Effector CD8-positive, alpha-beta T cell (primary cell): ENCODE measurements at regions not wholly inside any gene's neighbourhood (a gene's known extent, or its start where the extent isn't known, plus 50 kb on each side); places are given as distances from the start of the nearest gene placed in this dataset.

Source experiments
- DNase-seq: peaks from one replicate; lab custom pipeline; 2025; lab: John Stamatoyannopoulos, UW

- DNase-seq = no peak
Measured at GRCh38 chr22:27340047-27340446, 461.5 kb downstream of the MN1 start.

GRCh38 chr22:27344546-27344945, 457.0 kb downstream of the MN1 start:
- no peak for DNase-seq

GRCh38 chr22:27345691-27346090, 455.9 kb downstream of the MN1 start:
- DNase-seq = no peak

GRCh38 chr22:27347951-27348350, 453.6 kb downstream of the MN1 start:
- no peak for DNase-seq

- no peak for DNase-seq
Measured at GRCh38 chr22:27348634-27349033, 452.9 kb downstream of the MN1 start.

GRCh38 chr22:27349456-27349855, 452.1 kb downstream of the MN1 start:
- no peak for DNase-seq

- DNase-seq = no peak
Measured at GRCh38 chr22:27350306-27350705, 451.2 kb downstream of the MN1 start.

- no peak for DNase-seq
Measured at GRCh38 chr22:27352426-27352825, 449.1 kb downstream of the MN1 start.

- no peak for DNase-seq
Measured at GRCh38 chr22:27358096-27358870, 443.3 kb downstream of the MN1 start.

GRCh38 chr22:27370269-27370668, 431.3 kb downstream of the MN1 start:
- DNase-seq = no peak

GRCh38 chr22:27370987-27371386, 430.6 kb downstream of the MN1 start:
- DNase-seq = no peak

GRCh38 chr22:27372364-27372763, 429.2 kb downstream of the MN1 start:
- no peak for DNase-seq

- no peak for DNase-seq
Measured at GRCh38 chr22:27372969-27373670, 428.4 kb downstream of the MN1 start.

GRCh38 chr22:27377501-27378295, 423.9 kb downstream of the MN1 start:
- no peak for DNase-seq

- no peak for DNase-seq
Measured at GRCh38 chr22:27378311-27378800, 423.2 kb downstream of the MN1 start.

GRCh38 chr22:27378995-27379394, 422.6 kb downstream of the MN1 start:
- DNase-seq = no peak

GRCh38 chr22:27380855-27381254, 420.7 kb downstream of the MN1 start:
- DNase-seq = no peak

GRCh38 chr22:27381552-27381951, 420.0 kb downstream of the MN1 start:
- no peak for DNase-seq

- no peak for DNase-seq
Measured at GRCh38 chr22:27381960-27382742, 419.4 kb downstream of the MN1 start.

GRCh38 chr22:27382947-27383346, 418.6 kb downstream of the MN1 start:
- no peak for DNase-seq

GRCh38 chr22:27383896-27384295, 417.7 kb downstream of the MN1 start:
- no peak for DNase-seq
